Peyer's patch (tissue), 4 donors: ENCODE measurements at regions not wholly inside any gene's neighbourhood (a gene's known extent, or its start where the extent isn't known, plus 50 kb on each side); places are given as distances from the start of the nearest gene placed in this dataset.

Source experiments
- POLR2A ChIP-seq, 2 donors: fragments of 450-650 bp; IDR thresholded peaks; one replicate each; pipeline ENCODE4 v1.5.1; 2017; ENCODE audit warnings: antibody characterized with exemption in 2 of 2, mild to moderate bottlenecking in 2 of 2, moderate library complexity in 2 of 2
- TF ChIP-seq, protein P1 (sequence below), 6 experiments: fragments of 450-650 bp in 4 of 6; fragments of 200-600 bp in 2 of 6; sonication (generic) in 1 of 6; IDR thresholded peaks; one replicate each; pipeline ENCODE4 v1.5.1; 2017 to 2019; ENCODE audit warnings: antibody characterized with exemption in 6 of 6, mild to moderate bottlenecking in 3 of 6, moderate library complexity in 1 of 6

GRCh38 chr12:39124768-39125167, 219.4 kb upstream of the CPNE8 start:
- TF ChIP-seq, protein P1, sequence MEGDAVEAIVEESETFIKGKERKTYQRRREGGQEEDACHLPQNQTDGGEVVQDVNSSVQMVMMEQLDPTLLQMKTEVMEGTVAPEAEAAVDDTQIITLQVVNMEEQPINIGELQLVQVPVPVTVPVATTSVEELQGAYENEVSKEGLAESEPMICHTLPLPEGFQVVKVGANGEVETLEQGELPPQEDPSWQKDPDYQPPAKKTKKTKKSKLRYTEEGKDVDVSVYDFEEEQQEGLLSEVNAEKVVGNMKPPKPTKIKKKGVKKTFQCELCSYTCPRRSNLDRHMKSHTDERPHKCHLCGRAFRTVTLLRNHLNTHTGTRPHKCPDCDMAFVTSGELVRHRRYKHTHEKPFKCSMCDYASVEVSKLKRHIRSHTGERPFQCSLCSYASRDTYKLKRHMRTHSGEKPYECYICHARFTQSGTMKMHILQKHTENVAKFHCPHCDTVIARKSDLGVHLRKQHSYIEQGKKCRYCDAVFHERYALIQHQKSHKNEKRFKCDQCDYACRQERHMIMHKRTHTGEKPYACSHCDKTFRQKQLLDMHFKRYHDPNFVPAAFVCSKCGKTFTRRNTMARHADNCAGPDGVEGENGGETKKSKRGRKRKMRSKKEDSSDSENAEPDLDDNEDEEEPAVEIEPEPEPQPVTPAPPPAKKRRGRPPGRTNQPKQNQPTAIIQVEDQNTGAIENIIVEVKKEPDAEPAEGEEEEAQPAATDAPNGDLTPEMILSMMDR (IDR thresholded peaks at IDR 0.05): no peak
- no peak for TF ChIP-seq POLR2A (IDR thresholded peaks at IDR 0.05)
